NCI-H345 treated with DMSO at 0.1 percent for 48 hours (cell line): ENCODE measurements at regions not wholly inside any gene's neighbourhood (a gene's known extent, or its start where the extent isn't known, plus 50 kb on each side); places are given as distances from the start of the nearest gene placed in this dataset.

Experiments
- DNase-seq: peaks from one replicate; lab custom pipeline; 2025; ENCODE audit not compliant: unreplicated experiment; lab: John Stamatoyannopoulos, UW

- DNase-seq = no peak
Observed at GRCh38 chr6:3594201-3594600, 137.4 kb upstream of the SLC22A23 start.

DNA sequence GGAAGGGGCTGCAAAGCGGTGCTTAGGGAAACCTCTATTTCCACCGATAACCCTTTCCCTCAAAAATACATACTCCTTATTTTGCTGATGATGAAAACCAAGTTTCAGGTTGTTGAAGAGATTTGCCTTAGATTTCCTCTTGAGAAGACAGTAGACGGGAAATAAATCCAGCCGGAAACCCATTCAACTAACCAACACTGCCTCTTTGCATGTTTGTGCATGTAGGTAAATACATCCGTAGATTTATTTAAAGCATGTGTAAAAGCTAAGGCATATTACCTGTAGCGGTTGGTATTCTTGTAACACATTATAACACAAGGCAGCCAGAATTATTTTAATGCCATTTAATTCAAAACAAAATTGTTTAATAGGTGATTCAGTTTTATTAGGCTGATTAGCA lies 136.3 kb upstream of the SLC22A23 start:
- DNase-seq = no peak

GRCh38 chr6:3592371-3592941 lies 135.6 kb upstream of the SLC22A23 start:
- no peak for DNase-seq

- no peak for DNase-seq
Observed at GRCh38 chr6:3591970-3592369, 135.1 kb upstream of the SLC22A23 start.

DNA sequence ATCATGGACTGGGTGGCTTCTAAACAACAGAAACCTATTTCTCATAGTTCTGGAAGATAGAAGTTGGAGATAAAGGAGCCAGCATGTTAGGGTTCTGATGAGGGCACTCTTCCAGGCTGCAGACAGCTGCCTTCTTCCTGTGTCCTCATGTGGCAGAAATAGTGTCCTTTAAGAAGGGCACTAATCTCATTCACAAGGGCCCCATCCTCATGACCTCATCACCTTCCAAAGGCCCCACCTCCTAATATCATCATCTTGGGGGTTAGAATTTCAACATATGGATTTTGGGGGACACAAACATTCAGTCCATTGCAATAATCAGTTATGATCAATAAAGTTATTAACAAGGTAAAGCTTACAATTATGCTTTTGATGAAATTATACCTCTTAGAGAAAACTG lies 130.8 kb upstream of the SLC22A23 start:
- no peak for DNase-seq

DNA sequence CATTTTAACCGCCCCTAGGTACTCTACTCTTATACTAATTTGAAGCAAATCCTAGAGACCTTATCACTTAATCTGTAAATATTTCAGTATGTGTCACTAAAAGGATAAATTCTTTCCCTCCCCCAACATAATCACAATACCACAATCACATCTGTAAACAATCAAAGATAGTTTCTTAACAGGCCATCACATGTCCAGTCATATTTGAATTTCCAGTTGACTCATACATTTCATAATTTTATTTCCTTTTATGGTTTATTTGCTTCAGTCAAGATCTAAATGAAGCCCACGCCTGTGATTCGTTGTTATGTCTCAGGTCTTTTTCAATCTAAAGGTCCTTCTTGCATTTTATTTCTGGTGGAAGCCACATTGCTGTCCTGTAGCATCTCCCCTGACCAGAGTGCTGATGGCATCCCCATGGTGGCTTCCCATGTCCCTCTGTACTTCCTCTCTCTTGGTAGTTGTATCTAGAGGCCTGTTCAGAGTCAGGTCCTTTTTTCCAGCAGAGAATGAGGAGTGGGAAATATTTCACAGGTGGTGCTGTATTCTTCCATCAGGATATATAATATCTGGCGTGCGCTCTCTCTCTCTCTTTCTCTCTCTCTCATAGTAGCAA lies 128.6 kb upstream of the SLC22A23 start:
- no peak for DNase-seq

- no peak for DNase-seq
Observed at GRCh38 chr6:3584606-3585005, 127.8 kb upstream of the SLC22A23 start.

- DNase-seq = no peak
Observed at GRCh38 chr6:3581469-3581868, 124.6 kb upstream of the SLC22A23 start.

DNA sequence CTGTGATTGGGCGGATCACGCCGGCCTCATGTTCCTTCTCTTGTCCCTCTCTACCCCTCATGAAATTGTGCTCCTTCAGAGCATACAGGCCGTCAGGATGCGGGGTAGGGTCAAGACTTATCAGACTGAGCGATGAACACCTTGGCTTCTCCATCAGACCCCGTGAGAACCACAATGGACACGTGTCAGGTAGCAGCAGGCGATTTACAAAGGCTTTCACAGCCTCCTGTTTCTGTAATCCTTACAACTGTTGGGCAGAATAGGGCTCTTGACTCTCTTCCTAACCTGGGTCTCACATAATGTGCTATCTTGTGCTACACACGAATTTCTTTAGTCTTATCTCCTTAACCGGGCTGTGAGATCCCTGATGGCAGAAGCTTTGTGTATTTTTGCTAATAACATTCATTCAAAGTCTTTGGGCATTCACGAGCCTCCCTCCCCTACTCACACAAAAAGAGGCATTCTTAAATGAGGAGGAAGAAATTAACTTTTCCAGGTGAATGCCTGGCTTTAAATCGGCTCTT lies 122.9 kb upstream of the SLC22A23 start:
- no peak for DNase-seq

DNA sequence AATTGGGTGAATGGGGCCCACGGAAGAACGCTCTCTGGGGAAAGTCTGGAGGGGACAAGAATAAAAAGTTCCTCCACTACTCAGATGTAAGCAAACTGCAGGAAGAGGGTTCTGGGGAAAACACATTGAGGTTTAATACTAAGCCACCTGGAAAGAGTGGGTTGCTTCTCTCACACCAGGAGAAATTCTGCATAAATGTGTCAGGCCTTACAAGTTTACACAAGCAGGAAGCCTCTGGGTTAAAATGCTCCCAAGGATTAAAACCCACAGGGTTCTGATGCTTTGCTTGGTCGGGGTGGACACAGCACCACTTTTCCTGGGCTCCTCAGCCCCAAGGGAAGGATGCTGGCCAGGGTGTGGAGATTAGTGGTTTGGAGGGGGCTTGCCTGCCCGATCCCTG lies 122.1 kb upstream of the SLC22A23 start:
- DNase-seq = no peak

GRCh38 chr6:3577517-3577916 lies 120.7 kb upstream of the SLC22A23 start:
- DNase-seq = no peak

DNA sequence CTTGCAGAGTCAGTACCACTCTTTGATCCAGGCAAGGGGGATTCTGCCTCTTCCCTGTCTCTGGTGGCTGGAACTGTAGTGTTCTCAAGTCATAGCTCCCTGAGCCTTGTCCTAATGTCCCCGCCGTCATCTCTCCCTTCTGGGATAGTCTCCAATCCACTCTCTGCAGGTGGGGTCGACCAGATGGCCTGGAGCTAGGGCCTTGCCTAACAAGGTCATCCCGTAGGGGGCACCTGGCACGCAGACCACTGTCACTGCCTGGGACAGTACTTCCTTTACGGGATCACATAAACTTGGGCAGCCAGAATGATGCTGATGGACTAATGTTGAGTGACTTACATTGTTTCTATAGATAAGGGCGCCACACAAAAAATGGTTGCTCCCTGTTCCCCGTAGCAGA lies 118.9 kb upstream of the SLC22A23 start:
- DNase-seq = no peak

DNA sequence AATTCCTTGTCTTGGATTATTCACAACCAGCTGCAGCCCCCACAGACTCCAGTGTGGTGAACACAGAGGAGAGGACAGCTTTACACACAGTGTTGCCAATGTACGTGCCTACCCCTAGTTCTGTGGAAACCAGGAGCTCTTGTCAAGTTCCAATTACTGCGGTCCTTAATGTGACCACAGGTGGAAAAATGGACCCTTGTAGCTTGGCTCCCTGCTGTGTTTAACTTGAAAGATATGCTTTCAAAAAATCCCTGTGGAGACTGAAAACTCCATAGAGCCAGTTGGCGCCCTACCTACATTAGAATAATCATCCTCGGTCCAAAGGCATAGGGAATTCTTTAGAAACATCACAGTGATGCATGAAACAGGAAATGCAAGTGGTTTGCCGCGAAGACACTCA lies 118.3 kb upstream of the SLC22A23 start:
- no peak for DNase-seq

GRCh38 chr6:3573670-3574069 lies 116.8 kb upstream of the SLC22A23 start:
- DNase-seq = no peak

DNA sequence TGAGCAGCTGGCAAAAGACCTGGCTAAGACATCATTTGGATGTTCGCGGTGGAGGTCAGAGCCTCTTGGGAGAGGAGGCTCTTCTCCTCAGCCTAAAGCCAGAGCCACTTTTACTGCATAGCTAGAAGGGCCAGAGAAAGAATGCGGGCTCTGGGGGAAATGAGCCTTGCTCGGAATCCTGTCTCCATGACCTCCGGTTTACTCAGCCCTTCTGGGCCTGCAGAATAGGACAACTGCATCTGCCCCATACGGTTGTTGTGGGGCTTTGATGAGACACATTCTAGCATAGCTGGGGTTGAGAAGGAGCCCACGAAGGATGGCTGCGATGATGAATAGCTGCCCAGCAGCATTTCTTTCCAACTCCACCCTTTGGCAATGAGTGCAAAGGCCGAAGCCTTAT lies 115.0 kb upstream of the SLC22A23 start:
- DNase-seq = no peak

GRCh38 chr6:3571250-3571681 lies 114.4 kb upstream of the SLC22A23 start:
- no peak for DNase-seq

DNA sequence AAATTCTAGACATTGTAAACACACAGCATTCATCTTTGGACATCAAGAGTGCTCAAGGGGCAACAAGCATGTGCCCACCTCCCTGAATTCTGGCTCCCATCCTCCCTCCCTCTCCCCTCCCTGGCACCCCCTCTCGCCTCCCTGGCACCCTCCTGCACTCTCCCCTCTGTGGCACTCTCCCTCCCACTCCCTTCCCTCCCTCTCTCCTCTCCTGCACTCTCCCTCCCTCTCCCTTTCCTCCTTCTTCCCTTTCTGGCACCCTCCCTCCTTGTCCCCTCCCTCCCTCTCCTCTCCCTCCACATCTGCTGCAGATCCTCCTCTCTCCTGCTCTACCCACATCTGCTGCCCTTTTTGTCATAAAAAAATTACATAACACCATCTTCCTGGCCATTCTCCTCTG lies 113.0 kb upstream of the SLC22A23 start:
- no peak for DNase-seq

DNA sequence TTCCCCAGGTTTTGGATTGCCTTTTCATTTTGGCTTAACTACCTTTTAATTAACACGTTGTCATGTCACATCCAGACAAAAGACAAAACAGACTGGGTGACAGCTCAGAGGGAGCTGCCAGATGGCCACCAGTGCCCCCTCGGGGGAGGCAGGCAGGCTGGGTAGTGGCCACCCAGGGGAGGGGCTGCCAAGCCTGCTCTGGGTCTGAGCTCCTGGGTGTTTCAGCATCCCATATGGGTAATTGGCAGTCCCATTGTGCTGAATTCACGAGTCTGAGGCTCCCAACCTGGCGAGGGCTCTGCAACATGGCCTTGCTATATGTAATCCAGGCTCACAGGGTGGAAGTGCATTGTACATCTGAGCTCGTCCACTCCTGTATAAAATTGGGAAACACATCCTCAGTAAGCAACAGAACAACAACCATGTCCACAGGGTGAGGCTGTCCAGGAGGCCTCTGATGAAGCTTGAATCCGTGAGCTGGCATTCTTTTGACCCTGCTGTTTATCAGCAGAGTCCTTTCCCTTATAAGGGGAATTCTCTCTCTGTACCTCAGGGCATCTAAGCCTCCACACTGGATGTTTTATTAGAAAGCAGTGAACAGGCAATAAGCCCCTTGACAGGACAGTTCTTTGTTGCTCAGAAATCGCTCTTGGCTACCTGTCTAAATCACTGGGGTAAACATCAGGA lies 111.7 kb upstream of the SLC22A23 start:
- no peak for DNase-seq

GRCh38 chr6:3566812-3567211 lies 110.0 kb upstream of the SLC22A23 start:
- no peak for DNase-seq

GRCh38 chr6:3565291-3565690 lies 108.4 kb upstream of the SLC22A23 start:
- DNase-seq = no peak

DNA sequence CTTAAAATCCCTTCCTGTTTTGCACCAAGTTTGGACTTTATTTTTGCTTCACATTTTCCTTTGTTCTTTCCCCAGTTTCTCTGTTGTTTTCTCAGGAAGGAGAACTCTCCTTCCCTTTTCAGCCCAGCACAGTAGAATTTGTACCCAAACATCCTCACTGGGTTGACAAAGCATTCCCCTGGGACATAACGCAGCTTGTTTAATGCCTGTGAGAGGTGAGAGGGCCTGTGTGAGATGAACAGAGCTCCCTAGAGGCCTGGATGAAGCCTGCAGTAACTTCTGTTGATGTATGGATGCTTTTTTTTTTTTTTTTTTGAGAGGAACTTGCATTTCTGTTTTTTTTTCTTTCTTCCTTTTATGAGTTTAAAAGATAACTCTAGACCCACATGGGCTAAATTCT lies 104.9 kb upstream of the SLC22A23 start:
- DNase-seq = peak; percentile 19

GRCh38 chr6:3560211-3560610 lies 103.4 kb upstream of the SLC22A23 start:
- DNase-seq = no peak
